T-helper 1 cell (primary cell): ENCODE measurements at regions not wholly inside any gene's neighbourhood (a gene's known extent, or its start where the extent isn't known, plus 50 kb on each side); places are given as distances from the start of the nearest gene placed in this dataset.

ENCODE experiments used
- DNase-seq, 5 donors: peaks; one replicate each; pipeline ENCODE4 v3.0.0-alpha.2; 2012 to 2020

GRCh38 chr2:186189816-186190215 is 296.2 kb upstream of the ZC3H15 start:
- DNase-seq: no peak

GRCh38 chr2:186195696-186196095 is 290.4 kb upstream of the ZC3H15 start:
- no peak for DNase-seq

GRCh38 chr2:186197955-186198354 is 288.1 kb upstream of the ZC3H15 start:
- no peak for DNase-seq

GRCh38 chr2:186199029-186199428 is 287.0 kb upstream of the ZC3H15 start:
- DNase-seq: no peak

- no peak for DNase-seq
These were observed 284.7 kb upstream of the ZC3H15 start for GRCh38 chr2:186201371-186201770.

GRCh38 chr2:186205254-186205911 is 280.7 kb upstream of the ZC3H15 start:
- no peak for DNase-seq

GRCh38 chr2:186209532-186209931 is 276.5 kb upstream of the ZC3H15 start:
- no peak for DNase-seq

- DNase-seq: no peak
These were observed 265.7 kb upstream of the ZC3H15 start for GRCh38 chr2:186220409-186220808.

- DNase-seq: no peak
These were observed 256.8 kb upstream of the ZC3H15 start for GRCh38 chr2:186229265-186229664.

- no peak for DNase-seq
These were observed 244.2 kb upstream of the ZC3H15 start for GRCh38 chr2:186241874-186242273.

GRCh38 chr2:186254759-186255158 is 231.3 kb upstream of the ZC3H15 start:
- DNase-seq: no peak

GRCh38 chr2:186255823-186256222 is 230.2 kb upstream of the ZC3H15 start:
- DNase-seq: no peak

- no peak for DNase-seq
These were observed 229.5 kb upstream of the ZC3H15 start for GRCh38 chr2:186256540-186256939.

- DNase-seq: no peak
These were observed 222.3 kb upstream of the ZC3H15 start for GRCh38 chr2:186263673-186264250.

- DNase-seq: no peak
These were observed 216.5 kb upstream of the ZC3H15 start for GRCh38 chr2:186269536-186269935.

- DNase-seq: no peak
These were observed 212.1 kb upstream of the ZC3H15 start for GRCh38 chr2:186273953-186274352.

- DNase-seq: no peak
These were observed 211.0 kb upstream of the ZC3H15 start for GRCh38 chr2:186274936-186275575.

- DNase-seq: no peak
These were observed 209.2 kb upstream of the ZC3H15 start for GRCh38 chr2:186276909-186277308.

- DNase-seq: no peak
These were observed 204.3 kb upstream of the ZC3H15 start for GRCh38 chr2:186281726-186282125.

- DNase-seq: no peak
These were observed 191.7 kb upstream of the ZC3H15 start for GRCh38 chr2:186294248-186294888.

GRCh38 chr2:186299610-186300009 is 186.4 kb upstream of the ZC3H15 start:
- no peak for DNase-seq

- no peak for DNase-seq
These were observed 183.8 kb upstream of the ZC3H15 start for GRCh38 chr2:186302263-186302662.

- DNase-seq: no peak
These were observed 183.0 kb upstream of the ZC3H15 start for GRCh38 chr2:186303091-186303490.

GRCh38 chr2:186304064-186304463 is 182.0 kb upstream of the ZC3H15 start:
- no peak for DNase-seq
